ENCODE measurements at regions not wholly inside any gene's neighbourhood (a gene's known extent, or its start where the extent isn't known, plus 50 kb on each side); places are given as distances from the start of the nearest gene placed in this dataset.

GRCh38 chr14:45709541-45709940 is 456.5 kb upstream of the MIS18BP1 start:
- TF ChIP-seq CTCF (IDR thresholded peaks at IDR 0.05) (no peak), EP300 (IDR thresholded peaks at IDR 0.05) (no peak), POLR2A (IDR thresholded peaks at IDR 0.05) (no peak)
